CMK (cell line): ENCODE measurements at regions not wholly inside any gene's neighbourhood (a gene's known extent, or its start where the extent isn't known, plus 50 kb on each side); places are given as distances from the start of the nearest gene placed in this dataset.
"Not testable (repeated sequence)": the region's sequence is repeated elsewhere in the genome, so short reads cannot be mapped to it uniquely, and the experiment has no call there.

Source experiments
- DNase-seq: peaks from one replicate; pipeline ENCODE4 v3.0.0-alpha.2; 2010; ENCODE audit warnings: low read depth

- DNase-seq: no peak
These were observed 1604.5 kb upstream of the NUDT12 start for GRCh38 chr5:105167092-105167491.

- DNase-seq: no peak
These were observed 1601.0 kb upstream of the NUDT12 start for GRCh38 chr5:105163547-105163946.

DNA sequence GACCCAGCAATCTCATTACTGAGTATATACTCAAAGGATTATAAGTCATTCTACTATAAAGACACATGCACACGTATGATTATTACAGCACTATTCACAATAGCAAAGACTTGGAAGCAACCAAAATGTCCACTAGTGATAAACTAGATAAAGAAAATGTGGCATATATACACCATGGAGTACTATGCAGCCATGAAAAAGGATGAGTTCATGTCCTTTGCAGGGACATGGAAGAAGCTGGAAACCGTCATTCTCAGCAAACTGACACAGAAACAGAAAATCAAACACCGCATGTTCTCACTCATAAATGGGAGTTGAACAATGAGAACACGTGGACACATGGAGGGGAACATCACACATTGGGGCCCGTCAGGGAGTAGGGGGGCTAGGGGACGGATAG, 1600.0 kb upstream of the NUDT12 start:
- not testable (repeated sequence) for DNase-seq

GRCh38 chr5:105158526-105158925, 1595.9 kb upstream of the NUDT12 start:
- DNase-seq: no peak

DNA sequence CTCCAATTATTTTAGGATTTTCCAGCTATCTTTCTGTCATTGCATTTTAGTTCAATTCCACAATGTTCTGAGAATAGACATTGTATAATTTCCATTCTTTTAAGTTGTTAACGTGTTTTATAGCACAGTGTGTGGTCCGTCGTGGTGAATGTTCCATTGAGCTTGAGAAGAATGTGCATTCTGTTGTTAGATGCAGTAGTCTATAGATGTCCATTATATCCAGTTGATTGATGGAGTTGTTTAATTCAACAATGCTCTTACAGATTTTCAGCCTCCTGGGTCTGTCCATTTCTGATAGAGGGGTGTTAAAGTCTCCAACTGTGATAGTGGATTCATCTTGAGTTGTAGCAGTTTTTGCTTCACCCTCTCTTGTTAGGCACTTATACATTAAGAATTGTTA, 1587.7 kb upstream of the NUDT12 start:
- DNase-seq: no peak

DNA sequence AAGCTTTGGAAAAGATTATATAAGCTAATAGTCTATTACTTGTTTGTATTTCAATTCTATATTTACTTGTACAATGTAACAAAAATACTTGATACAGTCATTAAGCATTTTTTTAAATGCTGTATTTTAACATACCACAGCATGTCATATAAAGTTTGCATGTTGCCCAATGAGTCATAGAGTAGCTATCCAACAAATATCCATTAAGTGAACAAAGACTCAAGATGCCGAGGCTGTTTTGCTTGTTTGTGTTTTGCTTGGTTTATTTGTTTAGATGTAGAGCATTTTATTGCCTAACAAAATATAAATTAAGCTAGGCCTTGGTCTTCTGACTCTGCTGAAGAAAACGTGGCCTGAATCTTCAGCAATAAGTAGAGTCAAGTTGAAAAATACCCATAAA, 1584.3 kb upstream of the NUDT12 start:
- DNase-seq: no peak

DNA sequence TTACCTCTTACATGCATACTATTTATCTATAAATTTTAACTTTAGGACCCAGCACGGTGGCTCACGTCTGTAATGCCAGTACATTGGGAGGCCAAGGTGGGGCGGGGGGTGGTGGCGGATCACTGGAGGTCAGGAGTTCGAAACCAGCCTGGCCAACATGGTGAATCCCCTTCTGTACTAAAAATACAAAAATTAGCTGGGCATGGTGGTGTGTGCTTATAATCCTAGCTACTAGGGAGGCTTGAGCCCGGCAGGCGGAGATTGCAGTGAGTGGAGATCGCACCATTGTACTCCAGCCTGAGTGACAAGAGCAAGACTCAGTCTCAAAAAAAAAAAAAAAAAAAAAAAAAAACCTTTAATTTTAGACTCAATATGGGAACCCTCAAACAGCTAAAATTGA, 1582.6 kb upstream of the NUDT12 start:
- no peak for DNase-seq

DNA sequence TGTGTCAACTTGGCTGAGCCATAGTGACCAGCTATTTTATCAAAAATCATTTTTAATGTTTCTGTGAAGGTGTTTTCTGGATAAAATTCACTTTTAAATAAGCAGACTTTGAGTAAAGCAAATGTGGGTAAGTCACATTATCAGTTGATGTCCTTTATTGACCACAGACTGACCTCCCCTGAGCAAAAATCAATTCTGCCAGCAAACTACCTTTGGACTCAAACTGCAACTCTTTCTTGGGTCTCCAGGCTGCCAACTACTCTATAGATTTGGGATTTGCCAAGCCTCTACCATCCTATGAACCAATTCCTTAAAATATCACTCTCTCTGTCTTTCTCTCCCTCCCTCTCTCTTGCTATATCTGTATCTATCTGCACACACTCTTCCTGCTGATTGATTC, 1571.7 kb upstream of the NUDT12 start:
- no peak for DNase-seq

DNA sequence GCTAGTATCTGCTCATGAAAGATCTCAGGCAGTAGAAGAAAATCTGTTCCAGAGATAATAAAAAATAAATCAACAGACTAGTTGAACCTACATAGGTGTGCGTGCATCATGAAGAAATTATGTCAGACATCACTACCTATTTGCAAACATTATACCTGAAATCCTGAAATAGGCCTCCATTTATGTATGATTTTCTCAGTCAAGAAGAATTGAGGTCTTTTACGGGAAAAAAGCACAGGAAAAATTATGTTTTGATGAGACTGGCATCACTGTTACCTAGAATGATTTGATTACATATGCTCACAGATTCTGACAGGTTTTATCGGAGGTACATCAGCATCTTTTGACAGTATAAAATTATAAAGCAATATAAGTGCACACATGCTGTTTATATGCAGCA, 1570.5 kb upstream of the NUDT12 start:
- DNase-seq: no peak

DNA sequence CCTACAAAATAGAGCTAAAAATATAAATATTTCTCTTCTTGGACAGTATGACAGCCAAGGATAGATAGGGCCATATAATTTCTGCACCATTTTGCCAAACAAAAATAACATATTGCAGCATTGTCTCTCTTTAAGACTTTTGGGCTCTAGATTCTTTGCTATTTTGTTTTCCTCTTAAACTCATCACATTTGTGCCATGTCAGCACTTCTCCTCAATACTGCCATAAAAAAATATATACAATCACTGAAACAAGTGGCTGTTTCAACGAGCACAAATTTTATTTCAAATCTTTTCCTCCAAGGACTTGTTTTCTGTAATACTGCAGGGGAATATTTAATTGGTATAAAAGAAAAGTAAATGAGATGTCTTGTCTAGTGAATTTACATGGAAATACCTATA, 1570.0 kb upstream of the NUDT12 start:
- no peak for DNase-seq

GRCh38 chr5:105131045-105131444, 1568.5 kb upstream of the NUDT12 start:
- DNase-seq: no peak

DNA sequence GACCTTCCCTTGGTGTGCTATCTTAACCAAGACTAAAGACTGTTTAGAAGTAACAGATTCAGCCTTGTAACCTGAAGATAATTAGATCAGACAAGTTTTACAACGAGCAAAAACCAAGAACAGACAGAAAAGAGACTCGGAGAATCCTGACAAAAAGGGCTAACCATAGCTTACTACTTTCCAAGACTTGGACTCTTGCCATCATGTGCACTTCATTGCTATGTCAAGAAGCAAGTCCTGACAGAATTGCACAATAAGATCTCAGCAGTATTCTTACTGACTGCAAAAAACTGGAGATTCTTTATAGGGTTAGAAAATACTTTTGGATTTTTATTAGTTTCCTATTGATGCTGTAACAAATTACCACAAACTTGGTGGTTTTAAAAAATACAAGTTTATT, 1539.0 kb upstream of the NUDT12 start:
- DNase-seq: no peak

GRCh38 chr5:105088961-105089360, 1526.4 kb upstream of the NUDT12 start:
- no peak for DNase-seq

DNA sequence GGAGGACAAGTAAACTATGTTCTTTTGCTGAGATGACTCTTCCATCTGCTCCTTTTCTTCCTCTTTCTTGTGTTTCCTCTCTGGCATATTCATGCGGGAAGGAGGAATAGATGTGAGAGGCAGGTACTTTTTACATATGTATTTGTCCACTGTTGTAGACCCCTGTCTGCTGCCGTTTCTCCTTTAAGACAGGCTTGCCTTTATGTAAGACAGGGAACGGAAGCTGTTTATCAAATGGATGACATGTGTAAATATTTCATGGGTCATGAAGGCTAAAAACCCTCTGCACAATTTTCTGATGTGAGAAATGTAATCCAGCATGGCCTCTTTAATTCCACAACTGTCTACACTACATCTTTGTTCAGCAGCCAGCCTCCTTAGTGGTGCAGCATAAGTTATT, 1525.5 kb upstream of the NUDT12 start:
- DNase-seq: no peak

DNA sequence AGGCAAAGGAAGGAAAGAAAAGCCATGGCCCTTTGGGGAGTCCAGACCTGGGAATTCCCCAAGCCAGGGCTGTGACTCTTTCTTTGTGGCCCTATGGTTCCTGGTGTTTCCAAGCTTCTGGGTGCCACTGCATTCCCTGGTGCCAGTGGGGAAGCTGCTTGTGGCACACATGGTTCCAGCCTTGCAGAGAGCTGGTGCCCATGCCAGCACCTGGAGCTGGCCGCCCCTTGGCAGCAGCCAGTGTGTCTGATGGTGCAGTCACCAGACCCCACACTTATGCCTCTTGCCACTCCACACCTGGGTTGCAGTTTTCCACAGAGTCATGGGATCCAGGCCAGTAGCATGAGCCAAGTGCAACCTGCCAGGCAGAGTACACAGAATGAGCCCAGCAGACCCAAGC, 1495.3 kb upstream of the NUDT12 start:
- DNase-seq: no peak

DNA sequence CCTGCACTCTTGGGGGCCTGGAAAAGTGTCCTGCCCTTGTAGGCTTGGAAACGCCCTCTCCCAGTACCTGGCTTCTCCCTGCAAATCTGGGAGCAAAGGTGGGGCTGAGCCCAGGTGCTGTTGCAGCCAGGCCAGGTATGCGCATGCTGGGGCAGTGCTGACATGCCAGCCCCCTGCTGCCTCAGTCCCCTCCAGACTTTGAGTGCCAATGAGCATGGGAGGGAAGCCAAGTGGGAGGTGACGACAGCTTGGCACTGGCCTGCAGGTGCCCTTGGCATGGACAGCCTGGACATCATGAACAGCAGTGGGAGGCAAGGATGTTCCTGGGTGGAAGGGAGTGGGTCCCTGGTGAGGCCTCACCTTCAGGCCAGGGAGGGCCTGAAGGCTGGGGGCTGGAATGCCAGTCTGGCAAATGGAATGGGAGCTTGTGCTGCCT, 1494.4 kb upstream of the NUDT12 start:
- no peak for DNase-seq

DNA sequence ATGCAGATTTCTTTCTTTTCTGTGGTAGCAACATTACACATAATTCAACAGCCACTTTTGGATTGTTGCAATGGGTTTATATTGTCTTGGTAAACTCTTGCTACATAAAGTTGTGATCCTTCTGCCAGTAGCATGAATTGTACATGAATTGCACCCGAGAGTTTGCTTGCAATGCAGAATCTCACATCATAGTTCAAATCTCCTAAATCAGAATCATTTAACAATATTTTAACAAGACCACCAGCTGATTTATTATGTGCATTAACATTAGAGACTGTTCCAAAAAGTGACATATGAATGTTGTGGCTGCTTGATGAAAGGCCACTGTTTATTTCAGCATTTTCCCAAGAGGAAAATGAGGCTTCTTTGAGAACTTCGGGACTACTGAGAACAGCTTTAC, 1491.8 kb upstream of the NUDT12 start:
- no peak for DNase-seq

DNA sequence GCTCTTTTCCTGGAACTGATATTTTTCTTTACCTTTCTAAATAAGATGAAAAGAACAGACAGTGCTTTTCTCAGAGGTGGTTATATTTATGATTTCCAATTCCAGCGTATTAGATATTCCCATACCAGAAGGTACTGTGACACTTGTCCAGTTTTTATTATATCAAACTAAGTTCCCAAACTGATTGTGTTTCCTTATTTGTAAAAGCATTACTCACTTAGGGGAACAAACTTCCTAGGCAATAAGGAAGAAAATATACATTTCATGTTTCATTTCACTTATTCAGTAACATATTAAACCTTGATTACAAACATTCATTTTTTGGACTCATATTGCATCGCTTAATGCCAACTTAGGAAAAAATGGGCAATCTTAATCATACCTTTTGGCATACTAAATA, 1480.0 kb upstream of the NUDT12 start:
- DNase-seq: no peak

- not testable (repeated sequence) for DNase-seq
These were observed 1474.2 kb upstream of the NUDT12 start for GRCh38 chr5:105036814-105037213.

DNA sequence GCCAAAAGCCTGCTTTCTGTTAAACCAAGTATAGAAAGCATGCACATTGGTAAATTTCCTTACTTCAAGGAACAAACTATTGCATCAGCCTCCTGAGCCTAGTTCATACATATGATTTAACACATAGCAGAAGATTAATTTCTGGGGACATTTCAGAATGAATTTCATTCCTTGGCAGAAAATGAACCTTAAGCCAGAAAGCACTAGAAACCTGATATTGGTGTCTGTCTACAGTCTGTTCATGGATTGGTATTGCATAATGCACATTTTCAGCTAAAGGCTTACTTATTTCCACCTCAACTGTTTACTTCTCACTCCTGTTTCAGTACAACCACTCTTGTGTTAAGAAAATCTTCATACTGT, 1471.8 kb upstream of the NUDT12 start:
- no peak for DNase-seq

- no peak for DNase-seq
These were observed 1471.2 kb upstream of the NUDT12 start for GRCh38 chr5:105033637-105034400.

DNA sequence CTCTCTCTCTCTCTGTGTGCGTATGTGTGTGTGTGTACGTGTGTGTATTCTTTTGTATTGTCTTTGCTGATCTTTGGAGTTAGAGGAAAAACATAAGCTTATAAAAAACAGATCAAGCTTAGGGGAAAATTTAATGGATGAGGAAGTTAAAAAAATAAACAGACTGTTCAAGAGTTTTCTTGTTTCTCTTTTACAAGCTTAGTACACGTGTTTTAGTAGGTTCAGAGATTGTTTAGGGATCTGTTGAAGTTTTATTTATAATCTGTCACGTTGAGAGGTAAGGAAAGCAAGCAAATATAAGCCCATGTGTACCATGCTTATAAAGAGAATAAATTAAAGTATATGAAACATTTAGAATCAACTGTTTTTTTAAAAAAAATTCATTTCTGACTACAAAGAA, 1470.3 kb upstream of the NUDT12 start:
- no peak for DNase-seq

DNA sequence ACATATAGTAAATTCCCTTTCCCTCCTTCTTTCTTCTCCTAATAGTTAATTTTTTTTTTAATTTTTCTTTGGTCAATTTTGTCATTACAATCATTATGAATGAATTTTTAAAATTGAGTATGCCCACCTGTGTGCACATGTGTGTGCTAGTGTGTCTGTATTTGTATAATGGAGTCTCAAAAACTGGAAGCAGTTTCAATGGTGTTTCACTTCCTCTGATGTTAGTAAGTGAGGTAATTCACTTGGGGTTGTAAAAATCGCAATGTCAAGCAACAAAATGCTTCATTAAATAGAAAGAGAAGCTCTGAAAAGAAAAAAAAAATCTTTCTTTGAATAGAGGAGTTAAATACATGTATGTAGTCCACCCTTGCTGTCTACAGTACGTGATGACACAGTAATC, 1467.6 kb upstream of the NUDT12 start:
- DNase-seq: no peak

GRCh38 chr5:105015098-105015497, 1452.5 kb upstream of the NUDT12 start:
- DNase-seq: no peak

GRCh38 chr5:104998572-104998971, 1436.0 kb upstream of the NUDT12 start:
- no peak for DNase-seq
